ENCODE measurements at regions not wholly inside any gene's neighbourhood (a gene's known extent, or its start where the extent isn't known, plus 50 kb on each side); places are given as distances from the start of the nearest gene placed in this dataset.

DNA sequence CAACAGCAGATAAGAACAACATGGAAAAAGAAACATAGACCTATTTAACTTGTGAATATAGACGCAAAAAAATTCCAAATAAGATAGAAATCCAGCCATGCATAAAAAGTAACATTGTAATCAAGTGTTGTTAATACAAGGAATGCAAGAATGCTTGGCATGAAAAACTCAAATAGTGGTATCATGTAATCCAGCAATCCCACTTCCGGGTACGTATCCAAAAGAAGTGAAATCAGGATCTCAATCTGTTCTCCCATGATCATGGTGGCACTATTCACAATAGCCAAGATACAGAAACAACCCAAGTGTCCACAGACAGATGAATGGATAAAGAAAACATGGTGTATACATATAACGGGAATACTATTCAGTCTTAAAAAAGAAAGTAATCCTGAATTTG, 437.4 kb downstream of the ARHGEF28 start:
- no peak for DNase-seq (ENCODE audit: low read depth, low spot score)

- no peak for DNase-seq (ENCODE audit: low read depth, low spot score)
These were observed 435.3 kb downstream of the ARHGEF28 start for GRCh38 chr5:74061292-74061691.

DNA sequence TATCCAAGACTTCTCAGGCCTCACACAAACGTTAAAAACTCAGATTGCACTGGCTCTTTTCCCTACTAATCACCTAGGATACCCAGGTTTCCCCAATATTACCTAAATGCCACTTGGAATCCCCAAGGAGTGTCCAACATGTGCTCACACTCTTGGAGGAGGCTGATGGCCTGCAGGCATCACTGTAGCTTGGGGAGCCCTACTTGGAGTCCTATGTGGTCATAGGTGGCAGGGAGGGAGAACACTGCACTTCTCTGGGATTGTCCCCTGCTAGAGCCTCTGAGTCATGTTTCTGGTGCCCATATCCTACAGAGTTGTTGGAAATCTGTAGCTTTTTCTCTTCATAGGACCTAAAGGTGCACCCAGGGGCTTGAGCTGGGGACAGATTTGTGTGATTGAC, 433.7 kb downstream of the ARHGEF28 start:
- DNase-seq (ENCODE audit: low read depth, low spot score), result no peak

DNA sequence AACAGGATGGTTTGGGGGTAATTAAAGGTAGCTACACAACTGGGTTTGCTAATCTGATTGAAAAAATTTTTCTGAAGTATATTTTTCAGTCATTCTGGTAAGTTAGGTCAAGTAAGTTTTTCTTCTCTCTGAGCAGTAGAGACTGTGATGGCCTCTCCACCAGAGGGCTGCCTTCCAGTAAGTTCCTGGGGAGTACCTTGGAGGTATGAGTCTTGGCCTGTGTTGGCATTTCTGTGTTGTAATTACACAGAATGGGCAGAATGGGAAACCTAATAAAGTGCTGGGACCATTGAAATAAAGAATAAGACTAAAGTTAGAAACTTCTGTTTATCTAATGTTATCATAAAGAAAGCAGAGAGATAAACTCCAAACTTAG, 430.8 kb downstream of the ARHGEF28 start:
- DNase-seq (ENCODE audit: low read depth, low spot score), result no peak

DNA sequence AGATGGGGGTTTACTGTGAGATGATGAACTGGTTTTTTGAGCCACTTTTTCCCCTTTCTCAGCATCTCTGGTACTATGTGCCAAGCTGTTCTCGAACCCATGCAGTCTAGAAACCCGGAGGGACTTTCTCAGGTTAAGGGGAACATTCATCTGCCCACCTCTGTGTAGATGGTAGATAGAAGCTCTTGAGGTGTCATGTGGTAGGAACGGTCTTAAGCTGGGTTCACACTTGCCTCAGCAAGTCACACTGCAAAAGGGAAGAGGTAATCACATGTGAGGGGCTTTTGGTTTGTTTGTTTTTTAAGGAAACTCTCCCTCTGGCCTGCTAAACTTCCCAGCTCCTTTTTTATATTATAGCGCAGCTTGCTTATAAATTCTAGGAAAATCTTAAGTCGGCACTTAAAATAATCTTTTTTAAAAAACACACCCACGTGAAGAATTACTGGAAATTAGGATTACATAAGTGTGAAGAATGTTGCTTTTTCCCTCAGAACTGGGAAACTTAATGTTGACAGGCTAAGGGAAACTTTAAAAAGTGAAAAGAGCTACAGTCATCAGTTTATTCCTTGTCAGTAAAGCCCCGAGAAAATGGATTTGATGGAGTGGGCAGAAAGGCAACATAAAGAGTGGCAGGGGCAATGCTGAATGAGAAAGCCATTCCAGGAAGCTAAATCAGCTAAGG, 430.3 kb downstream of the ARHGEF28 start:
- DNase-seq (ENCODE audit: low read depth, low spot score), result no peak

DNA sequence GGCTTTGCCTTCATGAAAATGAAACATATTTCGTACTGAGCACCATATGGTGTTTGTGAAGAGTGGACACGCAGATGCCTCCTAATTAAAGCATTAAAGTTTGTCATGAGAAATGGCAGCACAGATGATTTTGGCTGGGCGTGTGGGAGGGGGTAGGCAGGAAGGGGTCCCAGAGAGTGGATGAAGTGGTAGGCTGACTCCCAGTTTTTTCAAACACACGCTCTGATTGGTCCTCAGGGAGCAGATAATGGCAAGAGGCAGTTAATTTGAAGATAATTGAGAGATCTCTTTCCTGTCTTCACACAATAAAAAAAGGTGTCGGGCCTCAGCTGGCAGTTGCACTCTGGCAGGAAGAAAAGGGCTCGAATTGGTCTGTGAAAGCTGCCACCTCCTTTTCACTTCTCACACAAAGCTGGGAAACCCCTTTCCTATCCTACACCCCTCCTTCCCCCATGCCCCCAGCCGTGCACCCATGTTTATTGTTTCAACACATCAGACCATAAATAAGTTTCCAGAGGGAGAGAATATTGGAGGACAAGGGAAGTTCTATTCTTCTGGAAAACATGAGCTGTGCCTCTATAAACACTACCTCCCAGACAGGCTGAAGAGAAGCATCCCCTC, 429.6 kb downstream of the ARHGEF28 start:
- no peak for DNase-seq (ENCODE audit: low read depth, low spot score)

- DNase-seq (ENCODE audit: low read depth, low spot score), result no peak
These were observed 428.8 kb downstream of the ARHGEF28 start for GRCh38 chr5:74054641-74055421.

- DNase-seq (ENCODE audit: low read depth, low spot score), result no peak
These were observed 428.1 kb downstream of the ARHGEF28 start for GRCh38 chr5:74054139-74054538.

GRCh38 chr5:74052441-74053221, 426.6 kb downstream of the ARHGEF28 start:
- no peak for DNase-seq (ENCODE audit: low read depth, low spot score)

GRCh38 chr5:74051076-74051475, 425.1 kb downstream of the ARHGEF28 start:
- DNase-seq (ENCODE audit: low read depth, low spot score), result no peak

DNA sequence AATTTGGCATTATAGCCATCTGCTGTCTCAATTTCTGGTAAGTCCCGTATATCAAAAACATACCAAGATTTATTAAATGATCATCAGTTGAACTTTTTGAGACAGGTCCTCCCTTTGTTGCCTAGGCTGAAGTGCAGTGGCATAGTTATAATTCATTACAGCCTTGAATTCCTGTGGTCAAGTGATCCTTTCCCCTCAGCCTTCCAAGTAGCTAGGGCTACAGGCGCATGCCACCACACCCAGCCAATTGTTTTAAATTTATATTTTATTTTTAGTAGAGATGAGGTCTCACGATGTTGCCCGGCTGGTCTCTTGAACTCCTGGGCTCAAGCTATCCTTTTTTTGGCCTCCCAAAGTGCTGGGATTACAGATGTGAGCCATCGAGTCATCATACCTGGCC, 418.9 kb downstream of the ARHGEF28 start:
- no peak for DNase-seq (ENCODE audit: low read depth, low spot score)

DNA sequence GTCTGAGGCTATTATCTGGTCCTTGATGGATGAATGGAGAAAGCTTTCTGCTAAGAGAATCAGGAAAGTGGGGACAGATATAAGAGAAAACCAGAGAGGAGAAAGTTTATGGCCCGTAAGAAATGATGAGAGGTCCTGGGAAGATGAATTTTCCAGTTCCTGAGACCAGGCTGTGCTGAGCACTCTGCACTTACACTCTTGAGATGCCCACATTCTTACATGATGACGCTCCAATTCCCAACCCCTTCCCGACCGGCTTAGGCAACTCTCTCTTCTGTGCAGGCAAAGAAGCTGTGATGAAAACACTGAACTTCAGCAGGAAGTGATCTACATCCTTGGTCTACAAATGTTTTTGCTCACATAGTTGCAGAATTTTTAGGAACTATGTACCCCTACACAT, 417.0 kb downstream of the ARHGEF28 start:
- no peak for DNase-seq (ENCODE audit: low read depth, low spot score)

DNA sequence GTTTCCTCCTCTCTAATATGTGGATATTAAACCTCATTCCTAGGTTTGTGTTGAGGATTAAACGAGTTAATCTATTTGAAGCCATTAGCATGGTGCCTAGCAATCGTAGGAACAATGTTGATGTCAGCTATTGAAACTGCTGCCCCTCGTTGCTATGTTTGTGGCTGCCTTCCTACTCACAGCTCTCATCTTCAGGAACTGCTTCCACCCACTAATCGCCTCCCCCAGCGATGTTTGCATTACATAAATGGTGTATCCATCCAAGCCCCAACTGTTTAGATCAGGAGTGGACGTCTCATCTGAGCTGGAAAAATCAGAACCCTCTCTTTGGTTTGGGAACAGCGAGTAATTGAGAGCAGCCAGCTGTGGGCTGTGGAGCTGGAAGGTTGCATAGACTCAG, 416.6 kb downstream of the ARHGEF28 start:
- DNase-seq (ENCODE audit: low read depth, low spot score), result no peak

GRCh38 chr5:74041913-74042312, 415.9 kb downstream of the ARHGEF28 start:
- DNase-seq (ENCODE audit: low read depth, low spot score), result no peak

DNA sequence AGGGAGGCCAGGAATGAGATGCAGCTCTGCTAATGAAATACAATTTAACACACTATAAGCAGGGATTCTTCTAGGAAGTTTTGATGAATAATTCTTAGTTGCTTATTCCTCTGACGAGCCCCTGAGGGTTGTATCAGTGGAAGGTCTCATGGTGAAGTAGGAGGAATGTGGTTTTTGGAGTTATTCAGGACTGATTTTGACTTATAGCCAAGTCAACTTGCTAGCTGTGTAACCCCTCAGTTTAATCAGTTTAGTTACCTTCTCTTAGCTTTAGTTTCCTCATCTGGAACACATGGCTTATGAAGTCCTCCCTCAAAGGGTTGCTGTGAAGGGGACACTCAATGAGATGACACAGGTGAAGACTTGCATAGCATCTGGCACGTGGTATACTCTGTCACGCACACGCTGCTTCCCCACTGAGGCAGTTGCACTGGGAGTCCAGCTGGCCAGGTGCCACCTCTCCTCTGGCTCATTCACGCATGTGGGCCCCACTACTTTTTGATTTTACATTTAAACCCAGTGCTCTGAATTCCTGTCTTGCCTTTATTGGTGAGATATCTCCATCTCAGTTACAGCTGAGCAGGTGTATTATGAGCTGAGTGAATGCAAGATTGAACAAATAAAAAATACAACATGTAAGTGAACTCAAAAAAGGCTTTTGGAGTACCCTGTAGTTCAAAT, 415.0 kb downstream of the ARHGEF28 start:
- no peak for DNase-seq (ENCODE audit: low read depth, low spot score)

DNA sequence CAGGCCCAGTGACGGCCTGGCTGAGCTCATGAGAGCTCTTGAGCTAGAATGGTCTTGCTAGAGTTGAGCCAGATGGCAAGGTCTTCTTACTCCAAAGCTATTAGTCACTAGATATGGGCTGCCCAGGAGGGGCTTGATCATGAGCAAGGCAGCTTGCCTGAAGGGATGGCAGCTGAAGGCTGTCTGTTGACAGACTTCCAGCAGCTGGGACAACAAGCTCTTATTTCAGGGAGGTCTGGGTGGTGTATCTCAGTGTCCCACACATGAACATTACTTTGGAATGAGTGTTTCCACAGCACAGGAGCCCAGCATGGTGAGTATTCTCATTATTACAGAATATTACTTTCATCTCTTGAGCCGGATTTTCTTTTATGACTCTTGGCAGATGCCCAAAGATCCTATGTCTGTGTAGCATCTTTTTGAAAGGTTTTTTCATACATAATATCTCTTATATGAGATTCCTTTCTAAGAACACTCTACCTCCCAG, 414.1 kb downstream of the ARHGEF28 start:
- DNase-seq (ENCODE audit: low read depth, low spot score), result peak; percentile 12

DNA sequence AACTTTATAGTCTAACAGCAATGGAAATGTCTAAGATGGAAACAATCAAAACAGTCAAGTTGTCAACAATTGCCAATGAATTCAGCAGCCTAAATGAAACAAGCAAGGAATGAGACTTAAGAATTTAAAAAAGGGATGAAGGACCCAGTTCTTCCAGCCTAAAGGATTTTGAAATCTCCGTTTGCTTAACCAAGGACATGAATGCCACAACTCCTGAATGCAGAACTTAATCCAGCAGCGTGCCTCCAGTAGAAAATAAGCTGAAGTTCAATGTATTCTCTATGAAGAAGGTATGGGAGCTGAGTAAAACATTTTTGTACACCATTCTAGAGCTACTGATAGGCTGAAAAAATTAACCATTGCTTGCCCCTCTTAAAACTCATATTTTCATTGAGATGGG, 411.3 kb downstream of the ARHGEF28 start:
- DNase-seq (ENCODE audit: low read depth, low spot score), result no peak

DNA sequence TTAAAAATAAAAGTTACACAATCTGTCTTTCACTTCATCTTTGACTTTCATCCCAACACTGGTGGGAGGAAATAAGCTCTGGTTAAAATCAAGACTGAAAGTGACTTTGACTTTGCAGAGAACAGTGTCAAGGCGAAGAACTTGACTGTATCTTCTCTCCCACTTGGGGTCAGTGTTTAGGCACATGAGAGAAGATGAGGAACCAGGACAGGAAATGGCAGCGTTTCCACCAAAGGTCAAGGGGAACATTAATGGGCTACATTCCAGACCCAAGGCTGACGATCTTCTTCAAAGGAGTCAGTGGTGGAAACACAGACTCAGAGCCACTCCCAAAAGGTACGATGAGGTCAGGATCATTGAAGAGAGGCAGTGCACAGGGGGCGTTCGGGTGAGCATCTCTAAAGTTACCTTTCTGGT, 409.5 kb downstream of the ARHGEF28 start:
- DNase-seq (ENCODE audit: low read depth, low spot score), result no peak

GRCh38 chr5:74034733-74035132, 408.7 kb downstream of the ARHGEF28 start:
- DNase-seq (ENCODE audit: low read depth, low spot score), result no peak

DNA sequence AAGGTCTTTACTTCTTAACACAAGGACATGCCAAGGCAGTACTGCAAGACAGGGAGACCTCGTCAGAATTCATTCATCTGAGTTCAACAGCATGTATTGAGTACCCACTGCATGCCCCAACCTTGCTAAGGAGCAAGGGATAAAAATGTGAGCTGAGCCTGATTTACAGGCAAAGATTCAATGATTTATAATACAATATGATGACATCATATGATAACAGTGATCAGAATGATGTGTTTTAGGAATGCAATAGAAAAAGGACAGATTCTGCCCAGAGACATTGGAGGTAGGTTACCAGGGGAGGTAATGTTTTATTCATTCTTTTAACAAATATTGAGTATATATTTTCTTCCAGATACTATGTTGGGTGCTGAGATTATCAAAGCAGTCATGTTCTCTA, 406.6 kb downstream of the ARHGEF28 start:
- DNase-seq (ENCODE audit: low read depth, low spot score), result no peak

DNA sequence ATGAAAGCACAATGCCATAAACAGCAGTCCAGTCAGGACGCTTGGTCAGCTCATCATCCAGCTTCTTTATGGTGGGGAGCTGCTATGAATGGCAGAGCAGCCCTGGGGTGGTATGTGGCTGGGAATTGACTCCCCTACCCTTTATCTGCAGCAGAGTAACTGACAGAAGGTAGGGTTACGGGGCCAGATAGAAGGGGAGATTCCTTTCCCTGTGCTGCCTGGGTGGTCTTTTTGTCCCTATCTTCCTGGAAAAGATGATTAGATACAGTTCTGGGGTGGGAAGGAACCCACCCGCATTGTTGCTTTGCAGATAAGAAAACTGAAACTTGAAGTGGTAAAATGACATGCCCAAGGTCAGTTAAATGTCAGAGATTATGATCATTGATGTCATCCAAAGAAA, 405.5 kb downstream of the ARHGEF28 start:
- DNase-seq (ENCODE audit: low read depth, low spot score), result no peak

All from brain pericyte (primary cell).